ENCODE measurements at regions not wholly inside any gene's neighbourhood (a gene's known extent, or its start where the extent isn't known, plus 50 kb on each side); places are given as distances from the start of the nearest gene placed in this dataset.

- no peaks in the 10 kb centered on the region for H3K27me3 ChIP-seq (ENCODE audit: control insufficient read depth in 4 of 4, insufficient read depth in 4 of 4, low read length in 3 of 4)
- DNase-seq (ENCODE audit: low spot score): no peak
- 86% methylated on average over 5 of the region's 5 CpGs for WGBS
- no peaks in the 10 kb centered on the region for H3K36me3 ChIP-seq (ENCODE audit: control insufficient read depth in 4 of 4, insufficient read depth in 3 of 4, low read depth in 1 of 4, low read length in 3 of 4)
- H3K9ac ChIP-seq (ENCODE audit: low read depth in 1 of 2, low read length in 2 of 2): no peak overlapping the region
- TF ChIP-seq EGR1 (IDR thresholded peaks at IDR 0.05; ENCODE audit: low read depth in 2 of 2) (no peak), CTCF (IDR thresholded peaks at IDR 0.05; ENCODE audit: low read depth, low read length, missing input control) (no peak), RAD21 (IDR thresholded peaks at IDR 0.05) (no peak), FOXA2 (IDR thresholded peaks at IDR 0.05) (no peak), ATF3 (IDR thresholded peaks at IDR 0.05) (no peak), SP1 (IDR thresholded peaks at IDR 0.05) (no peak), FOXA1 (IDR thresholded peaks at IDR 0.05) (no peak), JUND (IDR thresholded peaks at IDR 0.05) (no peak), TAF1 (conservative IDR thresholded peaks at IDR 0.05) (no peak), GABPA (IDR thresholded peaks at IDR 0.05 in 1 of 2, conservative IDR thresholded peaks at IDR 0.05 in 1 of 2) (no peak), REST (IDR thresholded peaks at IDR 0.05) (no peak), ZBTB33 (IDR thresholded peaks at IDR 0.05) (no peak), MAX (IDR thresholded peaks at IDR 0.05) (no peak), HNF4A (conservative IDR thresholded peaks at IDR 0.05) (no peak), NR2F2 (IDR thresholded peaks at IDR 0.05) (no peak), YY1 (IDR thresholded peaks at IDR 0.05) (no peak), RXRA (IDR thresholded peaks at IDR 0.05) (no peak)
- H3K4me1 ChIP-seq (ENCODE audit: control insufficient read depth in 4 of 4, insufficient read depth in 4 of 4, low read length in 3 of 4): no peaks in the 10 kb centered on the region
- H3K27ac ChIP-seq (ENCODE audit: low read depth in 1 of 2, low read length in 2 of 2): no peak overlapping the region
- no peak overlapping the region for H3K4me3 ChIP-seq (ENCODE audit: low read depth in 1 of 3, low read length in 3 of 3)
- H3K9me3 ChIP-seq (ENCODE audit: control insufficient read depth in 4 of 4, low read length in 3 of 4): no peaks in the 10 kb centered on the region
These were observed 237.0 kb upstream of the RGS17 start for GRCh38 chr6:153368131-153368530.

- Histone ChIP-seq H3K9ac (ENCODE audit: low read depth in 1 of 2, low read length in 2 of 2) (no peak overlapping the region), H3K4me3 (ENCODE audit: low read depth in 1 of 3, low read length in 3 of 3) (no peak overlapping the region), H3K36me3 (ENCODE audit: control insufficient read depth in 4 of 4, insufficient read depth in 3 of 4, low read depth in 1 of 4, low read length in 3 of 4) (no peaks in the 10 kb centered on the region), H3K4me1 (ENCODE audit: control insufficient read depth in 4 of 4, insufficient read depth in 4 of 4, low read length in 3 of 4) (no peaks in the 10 kb centered on the region), H3K9me3 (ENCODE audit: control insufficient read depth in 4 of 4, low read length in 3 of 4) (no peaks in the 10 kb centered on the region), H3K27ac (ENCODE audit: low read depth in 1 of 2, low read length in 2 of 2) (no peak overlapping the region), H3K27me3 (ENCODE audit: control insufficient read depth in 4 of 4, insufficient read depth in 4 of 4, low read length in 3 of 4) (no peaks in the 10 kb centered on the region)
- 68% methylated on average over 6 of the region's 6 CpGs for WGBS
- no peak for DNase-seq (ENCODE audit: low spot score)
- TF ChIP-seq TAF1 (conservative IDR thresholded peaks at IDR 0.05) (no peak), RXRA (IDR thresholded peaks at IDR 0.05) (no peak), SP1 (IDR thresholded peaks at IDR 0.05) (no peak), GABPA (IDR thresholded peaks at IDR 0.05 in 1 of 2, conservative IDR thresholded peaks at IDR 0.05 in 1 of 2) (no peak), FOXA1 (IDR thresholded peaks at IDR 0.05) (no peak), CTCF (IDR thresholded peaks at IDR 0.05; ENCODE audit: low read depth, low read length, missing input control) (no peak)
These were observed 235.9 kb upstream of the RGS17 start for GRCh38 chr6:153367021-153367420.
